Transverse colon (tissue), 4 donors: ENCODE measurements at regions not wholly inside any gene's neighbourhood (a gene's known extent, or its start where the extent isn't known, plus 50 kb on each side); places are given as distances from the start of the nearest gene placed in this dataset.

Experiments used
- DNase-seq: peaks from one replicate; pipeline ENCODE4 v3.0.0-alpha.2; 2019
- H3K27ac ChIP-seq, 4 donors: fragments of 200-600 bp; sonication (generic); 2 replicates each; pipeline ENCODE4 v1.5.1; 2016 to 2018; ENCODE audit warnings: inconsistent platforms in 4 of 4
- H3K27me3 ChIP-seq: fragments of 200-600 bp; sonication (generic); 2 replicates; pipeline ENCODE4 v1.5.1; 2017; ENCODE audit warnings: inconsistent platforms
- H3K36me3 ChIP-seq, 4 donors: fragments of 200-600 bp; sonication (generic); 2 replicates each; pipeline ENCODE4 v1.5.1; 2017 to 2019; ENCODE audit warnings: inconsistent platforms in 4 of 4
- H3K4me1 ChIP-seq, 4 donors: fragments of 200-600 bp; sonication (generic); 2 replicates each; pipeline ENCODE4 v1.5.1; 2017 to 2020; ENCODE audit warnings: inconsistent platforms in 4 of 4
- H3K4me3 ChIP-seq, 4 donors: fragments of 200-600 bp; sonication (generic); 1 replicate in 1 of 4; 2 replicates in 3 of 4; pipeline versions ENCODE4 v1.5.1 to v1.6.1; 2017 to 2019; ENCODE audit warnings: inconsistent platforms in 4 of 4
- H3K9me3 ChIP-seq, 2 donors: fragments of 200-600 bp; sonication (generic); 2 replicates each; pipeline ENCODE4 v1.5.1; 2017 to 2019; ENCODE audit warnings: inconsistent platforms in 2 of 2
- EP300 ChIP-seq: sonication (generic); formaldehyde crosslinking; IDR thresholded peaks from one replicate; pipeline ENCODE4 v1.6.1; 2017; ENCODE audit warnings: antibody characterized with exemption, low read depth
- POLR2A ChIP-seq: fragments of 450-650 bp; IDR thresholded peaks from one replicate; pipeline ENCODE4 v1.6.1; 2016; ENCODE audit warnings: antibody characterized with exemption, mild to moderate bottlenecking, moderate library complexity
- POLR2AphosphoS5 ChIP-seq, 3 donors: sonication (generic); formaldehyde crosslinking; IDR thresholded peaks; one replicate each; pipeline ENCODE4 v1.6.1; 2016; ENCODE audit warnings: antibody characterized with exemption in 3 of 3
- WGBS, 2 donors: methylation state at CpG; one replicate each; pipeline ENCODE4 v1.1.5; 2018; ENCODE audit warnings: low coverage in 1 of 2; 5-methylcytosine and 5-hydroxymethylcytosine counted together
- in situ Hi-C, 4 donors: fragments of 200-750 bp; cut with MboI; loops; one replicate each; pipeline versions ENCODE4 v1.15.0 to v1.15.1; 2017; ENCODE audit warnings: low sequenced_read_pairs in 3 of 4, low pct_ligation_motif_present in 1 of 4, low pct_unique_long_range_greater_than_20kb in 1 of 4
- intact Hi-C: fragments of 100-400 bp; cut with DNase I; formaldehyde crosslinking; loops from one replicate; pipeline ENCODE4 v1.15.1; 2023; ENCODE audit warnings: low total_unique reads
- TF ChIP-seq, protein P1 (sequence below), 5 experiments: fragments of 200-600 bp in 3 of 5; fragments of 450-650 bp in 2 of 5; sonication (generic) in 3 of 5; IDR thresholded peaks; 1 replicate in 2 of 5; 2 replicates in 3 of 5; pipeline ENCODE4 v1.5.1; 2016 to 2017; ENCODE audit warnings: antibody characterized with exemption in 5 of 5, inconsistent platforms in 3 of 5, mild to moderate bottlenecking in 2 of 5, moderate library complexity in 1 of 5

DNA sequence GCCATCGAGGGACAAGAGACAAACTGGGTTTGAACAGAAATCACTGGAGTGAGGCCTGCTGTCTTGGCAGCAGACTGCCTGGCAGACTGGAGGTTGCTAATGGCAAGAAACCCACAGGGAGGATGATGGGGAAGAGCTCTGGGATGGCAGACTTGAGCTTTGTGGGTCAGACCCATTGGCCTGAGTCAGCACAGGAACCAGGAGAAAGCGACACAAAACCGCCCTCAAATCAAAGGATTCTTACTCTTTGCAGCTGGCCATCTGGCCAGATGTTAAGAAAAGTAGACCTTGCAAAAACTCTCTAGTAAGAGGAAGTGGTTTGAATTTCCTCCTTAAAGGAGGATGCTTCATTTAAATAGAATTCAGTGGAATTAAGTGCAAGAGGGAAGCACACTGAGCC is 195.2 kb upstream of the JUN start:
- no peaks in the 10 kb centered on the region for H3K36me3 ChIP-seq
- peaks cover 0 to 19% (median 2%) of the 10 kb centered on the region in 4 donors for H3K4me1 ChIP-seq
- no peak for DNase-seq
- H3K27me3 ChIP-seq: no peaks in the 10 kb centered on the region
- H3K4me3 ChIP-seq: no peak overlapping the region
- TF ChIP-seq POLR2AphosphoS5 (IDR thresholded peaks at IDR 0.05): no peak
- TF ChIP-seq POLR2A: no peak
- TF ChIP-seq EP300: no peak
- TF ChIP-seq, protein P1, sequence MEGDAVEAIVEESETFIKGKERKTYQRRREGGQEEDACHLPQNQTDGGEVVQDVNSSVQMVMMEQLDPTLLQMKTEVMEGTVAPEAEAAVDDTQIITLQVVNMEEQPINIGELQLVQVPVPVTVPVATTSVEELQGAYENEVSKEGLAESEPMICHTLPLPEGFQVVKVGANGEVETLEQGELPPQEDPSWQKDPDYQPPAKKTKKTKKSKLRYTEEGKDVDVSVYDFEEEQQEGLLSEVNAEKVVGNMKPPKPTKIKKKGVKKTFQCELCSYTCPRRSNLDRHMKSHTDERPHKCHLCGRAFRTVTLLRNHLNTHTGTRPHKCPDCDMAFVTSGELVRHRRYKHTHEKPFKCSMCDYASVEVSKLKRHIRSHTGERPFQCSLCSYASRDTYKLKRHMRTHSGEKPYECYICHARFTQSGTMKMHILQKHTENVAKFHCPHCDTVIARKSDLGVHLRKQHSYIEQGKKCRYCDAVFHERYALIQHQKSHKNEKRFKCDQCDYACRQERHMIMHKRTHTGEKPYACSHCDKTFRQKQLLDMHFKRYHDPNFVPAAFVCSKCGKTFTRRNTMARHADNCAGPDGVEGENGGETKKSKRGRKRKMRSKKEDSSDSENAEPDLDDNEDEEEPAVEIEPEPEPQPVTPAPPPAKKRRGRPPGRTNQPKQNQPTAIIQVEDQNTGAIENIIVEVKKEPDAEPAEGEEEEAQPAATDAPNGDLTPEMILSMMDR (IDR thresholded peaks at IDR 0.05): no peak
- intact Hi-C loops (no loop called here), in situ Hi-C loops (no loop called here)
- no peak overlapping the region for H3K27ac ChIP-seq
- 71 to 72% methylated on average over 3 of the region's 3 CpGs for WGBS, 2 donors
- H3K9me3 ChIP-seq: no peaks in the 10 kb centered on the region

DNA sequence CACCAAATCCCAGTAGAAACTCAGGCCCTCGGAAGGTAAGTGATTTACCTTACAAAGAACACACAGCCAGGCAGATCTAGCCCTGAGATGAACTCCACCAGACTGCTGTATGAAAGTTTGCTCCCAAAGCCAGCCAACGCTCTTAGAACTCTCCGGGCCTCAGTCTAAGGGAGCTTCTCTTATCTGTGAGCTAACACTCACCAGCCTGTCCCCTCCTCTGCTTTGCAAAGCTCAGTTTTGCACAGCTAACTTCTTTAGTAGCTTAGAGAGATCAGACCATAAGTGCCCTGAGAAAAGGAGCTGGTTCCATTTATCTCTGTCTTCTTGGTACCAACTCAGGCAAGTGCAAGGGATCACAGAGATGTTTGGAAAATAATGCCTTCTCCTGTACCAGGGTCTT is 195.8 kb upstream of the JUN start:
- peaks cover 0 to 19% (median 2%) of the 10 kb centered on the region in 4 donors for H3K4me1 ChIP-seq
- no peaks in the 10 kb centered on the region for H3K36me3 ChIP-seq
- WGBS, 2 donors: 97 to 100% methylated on average over 2 to 3 of the region's 3 CpGs
- H3K27me3 ChIP-seq: no peaks in the 10 kb centered on the region
- intact Hi-C loops: no loop called here
- DNase-seq: no peak
- H3K9me3 ChIP-seq: no peaks in the 10 kb centered on the region
- in situ Hi-C loops: no loop called here
- H3K4me3 ChIP-seq: no peak overlapping the region
- TF ChIP-seq, protein P1 (IDR thresholded peaks at IDR 0.05): no peak
- H3K27ac ChIP-seq: no peak overlapping the region

DNA sequence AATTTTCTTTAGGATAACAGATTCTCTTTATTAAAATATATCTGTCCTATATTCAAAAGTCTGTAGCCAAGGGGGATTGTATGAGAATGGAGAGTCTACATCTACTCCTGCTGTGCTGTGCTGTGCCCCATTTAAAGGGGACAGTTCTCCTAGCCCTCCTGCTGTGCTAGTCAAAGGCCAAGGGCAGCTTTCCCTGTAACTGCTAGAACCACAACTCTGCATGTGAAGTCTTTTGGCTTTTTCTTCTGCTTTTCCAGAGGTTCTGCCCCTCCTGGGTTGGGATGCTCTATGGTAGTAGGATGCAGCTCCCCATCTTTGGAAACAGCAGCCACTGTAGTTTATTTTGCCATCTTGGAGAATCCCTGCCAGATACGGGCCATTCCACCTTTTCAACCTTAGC is 197.5 kb upstream of the JUN start:
- 84% methylated on average over 1 of the region's 1 CpG; no CpG with 5 or more reads in 1 of the 2 donors for WGBS, 2 donors
- peaks cover 0 to 19% (median 2%) of the 10 kb centered on the region in 4 donors for H3K4me1 ChIP-seq
- in situ Hi-C loops: no loop called here
- DNase-seq: no peak
- no peaks in the 10 kb centered on the region for H3K27me3 ChIP-seq
- TF ChIP-seq, protein P1 (IDR thresholded peaks at IDR 0.05): no peak
- no peak for TF ChIP-seq POLR2AphosphoS5 (IDR thresholded peaks at IDR 0.05)
- no peak for TF ChIP-seq POLR2A
- TF ChIP-seq EP300: no peak
- no peaks in the 10 kb centered on the region for H3K36me3 ChIP-seq
- H3K27ac ChIP-seq: no peak overlapping the region
- intact Hi-C loops: no loop called here
- no peak overlapping the region for H3K4me3 ChIP-seq
- no peaks in the 10 kb centered on the region for H3K9me3 ChIP-seq

DNA sequence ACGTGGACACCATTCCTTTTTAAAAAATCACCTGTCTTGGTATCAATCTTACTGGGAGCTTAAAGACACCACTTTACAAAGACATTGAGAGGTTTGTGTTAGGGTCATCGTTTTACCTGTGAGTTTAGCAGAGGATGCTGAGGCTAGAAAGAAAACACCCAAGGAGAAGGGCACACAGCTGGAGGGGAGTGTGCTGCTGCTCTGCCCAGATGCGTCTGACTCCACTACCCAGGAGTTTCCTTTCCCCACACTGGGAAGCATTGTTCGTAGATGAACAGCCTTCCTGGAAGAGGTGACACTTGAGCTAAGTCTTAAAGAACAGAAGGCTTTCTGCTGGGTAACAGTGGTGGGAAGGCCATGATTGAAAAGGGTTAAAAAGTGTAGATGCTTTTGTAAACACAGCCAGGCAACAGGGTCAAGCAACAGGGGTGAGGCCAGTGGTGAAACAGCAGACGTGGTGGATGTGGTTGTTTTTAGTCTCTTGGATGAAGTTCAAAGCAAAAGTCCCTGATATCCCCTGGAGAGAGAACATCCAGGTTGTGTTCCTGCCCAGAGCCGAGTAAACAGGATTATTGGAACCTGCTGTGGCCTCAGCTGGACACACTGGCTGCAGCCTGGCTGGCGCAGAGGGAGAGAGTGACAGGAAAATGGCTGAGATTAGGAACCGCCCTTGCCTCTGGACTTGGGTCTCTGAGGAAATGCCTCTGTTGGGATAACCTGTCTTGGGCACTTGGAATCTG is 198.6 kb upstream of the JUN start:
- H3K27ac ChIP-seq: no peak overlapping the region
- in situ Hi-C loops: no loop called here

More for the DNA sequence above, 198.6 kb upstream of the JUN start:
- no peak for TF ChIP-seq POLR2AphosphoS5 (IDR thresholded peaks at IDR 0.05)
- TF ChIP-seq EP300: no peak
- TF ChIP-seq POLR2A: no peak
- TF ChIP-seq, protein P1 (IDR thresholded peaks at IDR 0.05): no peak
- H3K36me3 ChIP-seq: no peaks in the 10 kb centered on the region
- intact Hi-C loops: no loop called here
- no peaks in the 10 kb centered on the region for H3K27me3 ChIP-seq
- H3K4me3 ChIP-seq: no peak overlapping the region
- no peak for DNase-seq
- WGBS, 2 donors: 42 to 76% methylated on average over 2 to 8 of the region's 8 CpGs
- peaks cover 0 to 24% (median 2%) of the 10 kb centered on the region in 4 donors for H3K4me1 ChIP-seq
- no peaks in the 10 kb centered on the region for H3K9me3 ChIP-seq
